K562 (cell line): ENCODE measurements at regions not wholly inside any gene's neighbourhood (a gene's known extent, or its start where the extent isn't known, plus 50 kb on each side); places are given as distances from the start of the nearest gene placed in this dataset.

Source experiments
- ATAC-seq: fragments of 200-7000 bp; cut with Tn5 transposase; 3 replicates; pipeline ENCODE4 v1.9.1; 2020; ENCODE audit warnings: moderate library complexity
- BruUV-seq: library from RNA; stranded (reverse); fragments of 400-500 nt; replicated peaks from 2 replicates; lab custom pipeline; 2021; lab: Mats Ljungman, UMichigan
- CTCF ChIA-PET: fragments of 300-600 bp; formaldehyde crosslinking; extraction: SDS; loops from one replicate; lab custom pipeline; 2021; ENCODE audit warnings: low intra/inter-chr PET ratio; lab: Yijun Ruan, JAX
- POLR2A ChIA-PET: fragments of 300-600, 350-650 bp; sonication (Branson Sonifier 250); formaldehyde crosslinking; extraction: SDS; loops from one replicate; lab custom pipeline; 2021; ENCODE audit warnings: antibody characterized with exemption, inconsistent platforms; lab: Yijun Ruan, JAX
- DNase-seq, 4 experiments: peaks; one replicate each; pipeline versions ENCODE4 v3.0.0 to v3.0.0-alpha.2; 2011 to 2018; ENCODE audit warnings: low spot score in 3 of 4, mixed read lengths in 3 of 4; ENCODE audit errors: extremely low read depth in 1 of 4
- FAIRE-seq: peaks from 2 replicates; lab custom pipeline; 2011; peaks lifted over from hg19 to GRCh38; lab: Jason Lieb, UNC
- H2AFZ ChIP-seq: 2 replicates; pipeline ENCODE4 v1.6.0; 2011; ENCODE audit warnings: low read depth, low read length, control low read depth, inconsistent platforms
- H3K27ac ChIP-seq: fragments of 200-600 bp; 3 replicates; pipeline ENCODE4 v1.8.0; 2011; ENCODE audit warnings: low read depth, mild to moderate bottlenecking, control low read depth, inconsistent platforms, low read length, moderate library complexity, mixed read lengths; ENCODE audit errors: extremely low read depth
- H3K27me3 ChIP-seq, 2 experiments: fragments of 300-600 bp in 1 of 2; 2 replicates in 1 of 2; 3 replicates in 1 of 2; pipeline versions ENCODE4 v1.6.0 to v1.8.0; 2011; ENCODE audit warnings: inconsistent platforms in 2 of 2, low read length in 2 of 2, mild to moderate bottlenecking in 1 of 2, mixed read lengths in 1 of 2, moderate library complexity in 1 of 2; ENCODE audit not compliant: control insufficient read depth in 2 of 2, insufficient read depth in 2 of 2
- H3K36me3 ChIP-seq: fragments of 300-600 bp; 3 replicates; pipeline ENCODE4 v1.8.0; 2011; ENCODE audit warnings: mild to moderate bottlenecking, low read length, inconsistent platforms; ENCODE audit not compliant: control insufficient read depth, insufficient read depth
- H3K4me1 ChIP-seq, 2 experiments: fragments of 200-600 bp in 1 of 2; replicated peaks in 1 of 2; 2 replicates in 1 of 2; 3 replicates in 1 of 2; pipeline versions ENCODE4 v1.5.1 to v1.8.0; 2011; ENCODE audit warnings: inconsistent platforms in 2 of 2, low read length in 2 of 2, mild to moderate bottlenecking in 1 of 2, mixed read lengths in 1 of 2, moderate library complexity in 1 of 2; ENCODE audit not compliant: control insufficient read depth in 2 of 2, insufficient read depth in 2 of 2
- H3K4me2 ChIP-seq: 2 replicates; pipeline ENCODE4 v1.6.1; 2011; ENCODE audit warnings: low read length, control low read depth, inconsistent platforms, mixed read lengths; ENCODE audit not compliant: insufficient read depth
- H3K4me3 ChIP-seq: fragments of 200-600 bp; sonication (generic), shearing (Covaris generic); 2 replicates; pipeline ENCODE4 v1.5.1; 2016; ENCODE audit warnings: control low read depth, inconsistent platforms
- H3K79me2 ChIP-seq: fragments of 200-600 bp; 3 replicates; pipeline ENCODE4 v1.8.0; 2011; ENCODE audit warnings: low read length, inconsistent platforms; ENCODE audit not compliant: control insufficient read depth, insufficient read depth
- H3K9ac ChIP-seq, 2 experiments: 2 replicates each; pipeline versions ENCODE4 v1.6.0 to v1.6.1; 2011; ENCODE audit warnings: low read depth in 2 of 2, low read length in 2 of 2, control low read depth in 1 of 2, inconsistent platforms in 1 of 2, mild to moderate bottlenecking in 1 of 2, mixed read lengths in 1 of 2; ENCODE audit not compliant: insufficient read depth in 1 of 2
- H3K9me1 ChIP-seq: one replicate; pipeline ENCODE4 v1.6.0; 2011; ENCODE audit warnings: inconsistent platforms, mild to moderate bottlenecking, low read length, moderate library complexity; ENCODE audit not compliant: control insufficient read depth, insufficient read depth
- H3K9me3 ChIP-seq: replicated peaks from 2 replicates; pipeline ENCODE4 v1.5.1; 2011; ENCODE audit warnings: low read depth, low read length, inconsistent platforms; ENCODE audit not compliant: control insufficient read depth, insufficient read depth
- H4K20me1 ChIP-seq: replicated peaks from 2 replicates; pipeline ENCODE4 v1.6.1; 2011; ENCODE audit warnings: low read length, inconsistent platforms, mixed read lengths; ENCODE audit not compliant: control insufficient read depth, insufficient read depth
- BMI1 ChIP-seq: fragments of 150-350 bp; IDR thresholded peaks from 2 replicates; pipeline ENCODE4 v1.6.1; 2014; ENCODE audit warnings: low read length
- HCFC1 ChIP-seq: IDR thresholded peaks from 2 replicates; pipeline ENCODE4 v1.6.1; 2012; ENCODE audit warnings: low read depth, low read length, improper control_type of control experiment
- KDM1A ChIP-seq, 2 experiments: fragments of 450-650 bp; IDR thresholded peaks; 2 replicates each; pipeline ENCODE4 v1.6.1; 2016; ENCODE audit warnings: mild to moderate bottlenecking in 2 of 2
- MCM7 ChIP-seq, 2 experiments: fragments of 450-650 bp; IDR thresholded peaks; 2 replicates each; pipeline ENCODE4 v1.6.1; 2016 to 2018
- MEF2D ChIP-seq: conservative IDR thresholded peaks from 2 replicates; pipeline ENCODE4 v1.6.1; 2016; ENCODE audit warnings: low read depth, missing genetic modification characterization, missing compliant biosample characterization
- NCOR1 ChIP-seq: fragments of 450-650 bp; IDR thresholded peaks from 2 replicates; pipeline ENCODE4 v1.6.1; 2016; ENCODE audit warnings: mild to moderate bottlenecking, moderate library complexity
- NR2F6 ChIP-seq: fragments of 450-650 bp; formaldehyde crosslinking; IDR thresholded peaks from 2 replicates; pipeline ENCODE4 v1.4.0; 2020; ENCODE audit warnings: mild to moderate bottlenecking
- TSC22D4 ChIP-seq: fragments of 450-650 bp; IDR thresholded peaks from 2 replicates; pipeline ENCODE4 v1.6.1; 2016; ENCODE audit warnings: missing genetic modification characterization, missing biosample characterization, control low read depth
- ZFP1 ChIP-seq: fragments of 450-650 bp; formaldehyde crosslinking; IDR thresholded peaks from 2 replicates; pipeline ENCODE4 v1.4.0; 2020; ENCODE audit warnings: mild to moderate bottlenecking, mixed read lengths
- in situ Hi-C: fragments of 300-500 bp; cut with MboI; formaldehyde crosslinking; loops from 4 replicates; pipeline ENCODE4 v1.15.0; 2018; ENCODE audit warnings: inconsistent platforms, mixed read lengths
- intact Hi-C: fragments of 100-400 bp; cut with micrococcal nuclease; formaldehyde crosslinking; loops from 2 replicates; pipeline ENCODE4 v1.14.2; 2022
- TF ChIP-seq, protein P1 (sequence below): fragments of 250-450 bp; sonication (Bioruptor Pico); IDR thresholded peaks from 2 replicates; pipeline ENCODE4 v1.4.0; 2020
- TF ChIP-seq, protein P2 (sequence below): fragments of 450-650 bp; formaldehyde crosslinking; IDR thresholded peaks from 2 replicates; pipeline ENCODE4 v1.4.0; 2020; ENCODE audit warnings: mild to moderate bottlenecking, moderate library complexity
- TF ChIP-seq, protein P3 (sequence below): fragments of 450-650 bp; IDR thresholded peaks from 2 replicates; pipeline ENCODE4 v1.6.1; 2014; ENCODE audit warnings: low read depth, mild to moderate bottlenecking, moderate library complexity, borderline replicate concordance
- TF ChIP-seq, protein P4 (sequence below): fragments of 450-650 bp; IDR thresholded peaks from 2 replicates; pipeline ENCODE4 v1.6.1; 2017; ENCODE audit warnings: antibody characterized with exemption, mild to moderate bottlenecking
- TF ChIP-seq, protein P5 (sequence below), 2 experiments: IDR thresholded peaks; 2 replicates each; pipeline ENCODE4 v1.6.1; 2011; ENCODE audit warnings: borderline replicate concordance in 1 of 2, control low read depth in 1 of 2, low read depth in 1 of 2, low read length in 1 of 2, mild to moderate bottlenecking in 1 of 2, mixed read lengths in 1 of 2, moderate library complexity in 1 of 2; ENCODE audit not compliant: insufficient read depth in 1 of 2, insufficient read length in 1 of 2, poor library complexity in 1 of 2, severe bottlenecking in 1 of 2; ENCODE audit errors: extremely low read depth in 1 of 2

DNA sequence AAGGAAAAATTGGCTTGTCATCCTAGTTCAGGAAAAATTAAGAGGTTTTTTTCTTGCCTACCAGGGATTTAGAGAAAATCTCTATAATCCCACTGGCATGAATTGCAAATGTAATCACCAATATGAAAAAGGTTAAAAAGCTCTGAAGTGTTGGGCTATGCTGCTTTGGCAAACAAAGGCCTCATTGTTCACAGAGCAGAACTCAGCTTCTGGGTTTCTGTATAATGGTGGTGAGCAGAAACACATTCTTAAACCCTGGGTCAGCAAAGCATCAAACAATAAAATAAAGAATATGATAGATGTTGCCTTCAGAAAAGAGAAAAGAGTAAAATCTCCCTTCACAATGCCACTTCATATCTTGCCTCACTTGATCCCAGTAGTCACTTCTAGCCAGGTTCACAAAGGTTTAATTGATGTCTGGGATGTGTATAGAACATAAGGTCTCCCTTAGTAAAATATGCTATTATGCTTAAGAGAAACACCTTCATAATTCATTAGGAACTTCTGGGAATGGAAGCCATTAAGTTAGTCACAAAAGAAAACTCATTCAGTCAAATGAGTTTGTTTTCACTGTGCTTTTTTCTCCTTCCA lies 1255.5 kb upstream of the PHF14 start:
- H3K27me3 ChIP-seq = no peaks in the 10 kb centered on the region
- TF ChIP-seq TSC22D4 (no peak), NCOR1 (no peak), ZFP1 (CRISPR knock-in tag) (no peak), NR2F6 (CRISPR knock-in tag) (no peak), MEF2D (no peak), MCM7 (IDR thresholded peaks at IDR 0.05) (no peak), KDM1A (IDR thresholded peaks at IDR 0.05) (no peak), HCFC1 (no peak), BMI1 (no peak)
- TF ChIP-seq, protein P1, sequence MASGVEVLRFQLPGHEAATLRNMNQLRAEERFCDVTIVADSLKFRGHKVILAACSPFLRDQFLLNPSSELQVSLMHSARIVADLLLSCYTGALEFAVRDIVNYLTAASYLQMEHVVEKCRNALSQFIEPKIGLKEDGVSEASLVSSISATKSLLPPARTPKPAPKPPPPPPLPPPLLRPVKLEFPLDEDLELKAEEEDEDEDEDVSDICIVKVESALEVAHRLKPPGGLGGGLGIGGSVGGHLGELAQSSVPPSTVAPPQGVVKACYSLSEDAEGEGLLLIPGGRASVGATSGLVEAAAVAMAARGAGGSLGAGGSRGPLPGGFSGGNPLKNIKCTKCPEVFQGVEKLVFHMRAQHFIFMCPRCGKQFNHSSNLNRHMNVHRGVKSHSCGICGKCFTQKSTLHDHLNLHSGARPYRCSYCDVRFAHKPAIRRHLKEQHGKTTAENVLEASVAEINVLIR (CRISPR knock-in tag) = no peak
- TF ChIP-seq, protein P2, sequence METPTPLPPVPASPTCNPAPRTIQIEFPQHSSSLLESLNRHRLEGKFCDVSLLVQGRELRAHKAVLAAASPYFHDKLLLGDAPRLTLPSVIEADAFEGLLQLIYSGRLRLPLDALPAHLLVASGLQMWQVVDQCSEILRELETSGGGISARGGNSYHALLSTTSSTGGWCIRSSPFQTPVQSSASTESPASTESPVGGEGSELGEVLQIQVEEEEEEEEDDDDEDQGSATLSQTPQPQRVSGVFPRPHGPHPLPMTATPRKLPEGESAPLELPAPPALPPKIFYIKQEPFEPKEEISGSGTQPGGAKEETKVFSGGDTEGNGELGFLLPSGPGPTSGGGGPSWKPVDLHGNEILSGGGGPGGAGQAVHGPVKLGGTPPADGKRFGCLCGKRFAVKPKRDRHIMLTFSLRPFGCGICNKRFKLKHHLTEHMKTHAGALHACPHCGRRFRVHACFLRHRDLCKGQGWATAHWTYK = no peak
- TF ChIP-seq, protein P3, sequence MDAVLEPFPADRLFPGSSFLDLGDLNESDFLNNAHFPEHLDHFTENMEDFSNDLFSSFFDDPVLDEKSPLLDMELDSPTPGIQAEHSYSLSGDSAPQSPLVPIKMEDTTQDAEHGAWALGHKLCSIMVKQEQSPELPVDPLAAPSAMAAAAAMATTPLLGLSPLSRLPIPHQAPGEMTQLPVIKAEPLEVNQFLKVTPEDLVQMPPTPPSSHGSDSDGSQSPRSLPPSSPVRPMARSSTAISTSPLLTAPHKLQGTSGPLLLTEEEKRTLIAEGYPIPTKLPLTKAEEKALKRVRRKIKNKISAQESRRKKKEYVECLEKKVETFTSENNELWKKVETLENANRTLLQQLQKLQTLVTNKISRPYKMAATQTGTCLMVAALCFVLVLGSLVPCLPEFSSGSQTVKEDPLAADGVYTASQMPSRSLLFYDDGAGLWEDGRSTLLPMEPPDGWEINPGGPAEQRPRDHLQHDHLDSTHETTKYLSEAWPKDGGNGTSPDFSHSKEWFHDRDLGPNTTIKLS = no peak
- TF ChIP-seq, protein P4, sequence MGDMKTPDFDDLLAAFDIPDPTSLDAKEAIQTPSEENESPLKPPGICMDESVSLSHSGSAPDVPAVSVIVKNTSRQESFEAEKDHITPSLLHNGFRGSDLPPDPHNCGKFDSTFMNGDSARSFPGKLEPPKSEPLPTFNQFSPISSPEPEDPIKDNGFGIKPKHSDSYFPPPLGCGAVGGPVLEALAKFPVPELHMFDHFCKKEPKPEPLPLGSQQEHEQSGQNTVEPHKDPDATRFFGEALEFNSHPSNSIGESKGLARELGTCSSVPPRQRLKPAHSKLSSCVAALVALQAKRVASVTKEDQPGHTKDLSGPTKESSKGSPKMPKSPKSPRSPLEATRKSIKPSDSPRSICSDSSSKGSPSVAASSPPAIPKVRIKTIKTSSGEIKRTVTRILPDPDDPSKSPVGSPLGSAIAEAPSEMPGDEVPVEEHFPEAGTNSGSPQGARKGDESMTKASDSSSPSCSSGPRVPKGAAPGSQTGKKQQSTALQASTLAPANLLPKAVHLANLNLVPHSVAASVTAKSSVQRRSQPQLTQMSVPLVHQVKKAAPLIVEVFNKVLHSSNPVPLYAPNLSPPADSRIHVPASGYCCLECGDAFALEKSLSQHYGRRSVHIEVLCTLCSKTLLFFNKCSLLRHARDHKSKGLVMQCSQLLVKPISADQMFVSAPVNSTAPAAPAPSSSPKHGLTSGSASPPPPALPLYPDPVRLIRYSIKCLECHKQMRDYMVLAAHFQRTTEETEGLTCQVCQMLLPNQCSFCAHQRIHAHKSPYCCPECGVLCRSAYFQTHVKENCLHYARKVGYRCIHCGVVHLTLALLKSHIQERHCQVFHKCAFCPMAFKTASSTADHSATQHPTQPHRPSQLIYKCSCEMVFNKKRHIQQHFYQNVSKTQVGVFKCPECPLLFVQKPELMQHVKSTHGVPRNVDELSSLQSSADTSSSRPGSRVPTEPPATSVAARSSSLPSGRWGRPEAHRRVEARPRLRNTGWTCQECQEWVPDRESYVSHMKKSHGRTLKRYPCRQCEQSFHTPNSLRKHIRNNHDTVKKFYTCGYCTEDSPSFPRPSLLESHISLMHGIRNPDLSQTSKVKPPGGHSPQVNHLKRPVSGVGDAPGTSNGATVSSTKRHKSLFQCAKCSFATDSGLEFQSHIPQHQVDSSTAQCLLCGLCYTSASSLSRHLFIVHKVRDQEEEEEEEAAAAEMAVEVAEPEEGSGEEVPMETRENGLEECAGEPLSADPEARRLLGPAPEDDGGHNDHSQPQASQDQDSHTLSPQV = no peak
- TF ChIP-seq, protein P5, sequence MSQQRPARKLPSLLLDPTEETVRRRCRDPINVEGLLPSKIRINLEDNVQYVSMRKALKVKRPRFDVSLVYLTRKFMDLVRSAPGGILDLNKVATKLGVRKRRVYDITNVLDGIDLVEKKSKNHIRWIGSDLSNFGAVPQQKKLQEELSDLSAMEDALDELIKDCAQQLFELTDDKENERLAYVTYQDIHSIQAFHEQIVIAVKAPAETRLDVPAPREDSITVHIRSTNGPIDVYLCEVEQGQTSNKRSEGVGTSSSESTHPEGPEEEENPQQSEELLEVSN (IDR thresholded peaks at IDR 0.05; ENCODE audit: borderline replicate concordance in 1 of 2, extremely low read depth in 1 of 2, insufficient read depth in 1 of 2, insufficient read length in 1 of 2, low read depth in 1 of 2, low read length in 1 of 2, poor library complexity in 1 of 2, severe bottlenecking in 1 of 2) = no peak

More for the DNA sequence above, 1255.5 kb upstream of the PHF14 start:
- CTCF ChIA-PET = no interaction called here
- DNase-seq = no peak
- no peak overlapping the region for H3K27ac ChIP-seq
- H3K9me3 ChIP-seq = no peaks in the 10 kb centered on the region; the same call in 1 of the 2 replicates
- no peaks in the 10 kb centered on the region for H3K79me2 ChIP-seq
- no peak overlapping the region for H3K9ac ChIP-seq
- ATAC-seq = no peak
- no peak for FAIRE-seq
- POLR2A ChIA-PET = no interaction called here
- no peaks in the 10 kb centered on the region for H4K20me1 ChIP-seq
- H3K4me3 ChIP-seq = no peak overlapping the region
- intact Hi-C loops = loop anchor here (5.0 kb wide), 1 partner anchor 989 kb away; no protein-coding TSS in a partner anchor
- H3K4me2 ChIP-seq = no peak overlapping the region
- no peak overlapping the region for H2AFZ ChIP-seq
- no TSS peak for BruUV-seq
- H3K4me1 ChIP-seq = no peaks in the 10 kb centered on the region
- no peaks in the 10 kb centered on the region for H3K9me1 ChIP-seq
- no peaks in the 10 kb centered on the region for H3K36me3 ChIP-seq
- in situ Hi-C loops = no loop called here
